Ureter (tissue), 1 donor: ENCODE measurements at regions not wholly inside any gene's neighbourhood (a gene's known extent, or its start where the extent isn't known, plus 50 kb on each side); places are given as distances from the start of the nearest gene placed in this dataset.

Source experiments
- DNase-seq: peaks from one replicate; pipeline ENCODE4 v3.0.0-alpha.2; 2020; ENCODE audit warnings: low spot score
- donor health status: DM: yes; HTN: yes; CAD: no.

DNA sequence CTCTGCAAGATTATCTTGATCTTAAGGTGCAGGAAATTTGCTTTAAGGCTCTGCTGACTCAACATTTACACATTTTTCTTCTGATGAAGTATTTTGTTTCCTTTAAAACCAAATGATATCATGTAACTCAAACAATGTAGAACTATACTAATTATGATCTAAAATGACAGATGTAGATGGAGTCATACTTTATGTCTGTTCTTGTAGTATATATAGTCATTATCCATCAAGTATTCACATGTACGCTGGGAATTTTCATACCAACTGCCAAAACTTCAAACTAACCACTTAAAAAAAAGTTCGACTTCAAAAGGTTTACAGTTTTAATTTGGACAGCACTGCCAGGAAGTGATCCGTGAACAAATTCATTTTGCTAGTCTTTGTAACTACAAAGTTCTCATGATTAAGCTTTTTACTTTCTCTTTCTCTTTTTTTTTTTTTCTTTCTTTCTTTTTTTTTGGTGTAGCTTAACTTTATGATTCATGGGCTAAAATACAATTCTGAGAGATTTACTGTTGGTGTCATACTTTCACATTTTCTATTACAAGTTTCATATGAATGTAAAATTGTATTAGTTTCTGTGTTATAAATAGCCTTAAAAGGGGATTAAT is 509.0 kb upstream of the CXADR start:
- no peak for DNase-seq

DNA sequence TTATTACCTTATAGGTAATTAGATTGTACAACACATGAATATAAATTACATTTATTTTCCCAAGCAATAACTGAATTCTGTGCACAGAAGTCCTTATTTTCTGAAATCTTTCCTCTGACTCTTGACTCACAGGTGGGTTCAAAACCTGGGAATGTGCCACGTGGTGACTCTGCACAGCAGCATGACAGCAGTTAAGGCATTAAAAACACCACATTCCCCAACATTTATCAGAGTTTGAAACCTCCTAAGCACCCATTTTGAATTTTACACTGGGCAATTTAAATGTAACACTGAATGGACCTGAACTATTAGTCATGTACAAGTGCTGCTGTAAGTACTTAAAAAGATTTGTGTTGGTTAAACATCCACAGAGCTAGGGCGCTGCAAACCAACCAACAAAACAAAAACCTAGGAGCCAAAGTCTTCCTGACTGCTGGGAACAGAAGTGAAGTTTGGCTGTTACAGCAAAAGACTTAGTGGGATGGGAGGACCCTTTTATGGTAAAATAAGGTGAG is 480.6 kb upstream of the CXADR start:
- DNase-seq = no peak

DNA sequence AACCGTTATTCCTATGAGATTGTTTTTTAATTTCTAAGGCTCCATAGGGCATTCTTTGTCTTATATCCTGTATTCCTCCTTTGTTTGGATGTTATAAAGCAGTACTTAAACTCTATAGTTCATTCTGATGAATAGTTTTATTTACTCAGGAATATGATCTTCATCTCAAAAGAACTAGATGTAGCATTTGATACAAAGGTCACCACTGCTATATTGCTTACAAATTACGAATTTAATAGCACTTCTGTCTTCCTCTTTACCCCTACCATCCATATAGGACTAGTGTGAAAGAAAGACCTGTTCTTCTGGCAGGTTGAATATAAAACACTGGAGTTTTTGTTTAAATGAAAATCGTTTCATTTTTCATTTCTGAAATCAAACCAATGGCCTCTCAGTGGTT is 468.1 kb upstream of the CXADR start:
- no peak for DNase-seq

DNA sequence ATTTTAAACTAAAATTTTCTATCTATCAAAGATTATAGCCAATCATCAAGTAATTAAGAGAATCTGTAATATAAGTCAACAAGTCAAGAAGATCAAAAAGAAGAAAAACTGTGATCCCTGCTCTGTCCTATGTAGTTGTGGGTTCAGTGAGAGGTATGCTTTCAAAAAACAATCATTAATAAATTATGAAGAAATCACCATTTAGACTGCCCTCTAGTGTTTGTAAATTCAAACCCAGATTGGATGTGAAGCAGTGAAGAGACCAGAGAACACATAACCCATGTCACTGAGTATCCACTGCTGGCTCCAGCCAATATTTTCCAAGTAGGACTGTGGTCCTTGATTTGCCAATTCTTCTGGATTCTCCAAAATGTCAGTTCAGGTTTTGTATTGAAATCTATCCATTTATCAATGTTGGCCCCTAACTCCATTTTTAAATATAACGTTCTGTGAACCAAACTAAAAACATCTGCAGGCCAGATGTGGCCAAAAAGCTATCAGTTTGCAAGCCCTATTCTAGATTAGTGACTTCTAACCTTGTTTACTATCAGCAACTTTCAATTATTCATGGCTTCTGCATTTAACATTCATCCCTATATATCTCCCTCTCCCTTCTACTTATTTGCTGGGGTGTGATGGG is 467.5 kb upstream of the CXADR start:
- no peak for DNase-seq

DNA sequence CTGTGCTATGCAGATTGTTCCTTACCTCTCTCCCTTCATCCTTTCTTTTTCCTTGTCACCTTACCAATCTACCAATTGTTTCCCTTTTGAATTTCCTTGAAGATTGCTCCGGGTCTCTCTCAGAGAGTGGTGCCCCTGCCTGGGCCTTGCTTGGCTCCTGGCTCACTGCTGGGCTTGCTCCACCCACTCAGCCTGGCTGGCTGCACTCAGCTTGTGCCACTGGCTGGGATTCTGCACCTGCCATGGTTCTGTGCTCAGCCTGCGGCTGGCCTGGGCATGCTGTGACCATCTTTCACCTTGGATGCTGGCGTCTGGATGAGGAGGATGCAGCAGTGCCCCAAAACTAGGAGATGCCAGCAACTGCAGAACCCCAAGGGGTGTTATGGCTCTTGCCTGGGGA is 463.9 kb upstream of the CXADR start:
- no peak for DNase-seq

DNA sequence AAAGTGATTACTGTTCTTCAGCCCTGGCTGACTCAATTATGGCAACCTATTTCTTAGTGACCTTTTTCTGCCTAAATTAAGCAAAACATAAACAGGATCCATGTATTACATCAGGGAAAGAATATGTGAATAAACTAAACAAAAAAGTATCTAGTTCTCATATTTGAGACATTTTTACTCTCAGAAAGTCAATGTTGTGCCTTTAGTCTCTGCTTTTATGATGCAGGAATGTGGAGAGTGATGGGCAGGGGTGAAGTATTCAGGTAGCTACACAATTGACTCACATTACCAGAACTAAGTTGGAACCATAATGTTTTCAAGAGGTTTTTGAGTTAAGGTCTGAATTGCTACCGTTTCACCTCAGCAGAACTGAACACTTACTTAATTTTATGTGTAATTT is 462.7 kb upstream of the CXADR start:
- DNase-seq = no peak

DNA sequence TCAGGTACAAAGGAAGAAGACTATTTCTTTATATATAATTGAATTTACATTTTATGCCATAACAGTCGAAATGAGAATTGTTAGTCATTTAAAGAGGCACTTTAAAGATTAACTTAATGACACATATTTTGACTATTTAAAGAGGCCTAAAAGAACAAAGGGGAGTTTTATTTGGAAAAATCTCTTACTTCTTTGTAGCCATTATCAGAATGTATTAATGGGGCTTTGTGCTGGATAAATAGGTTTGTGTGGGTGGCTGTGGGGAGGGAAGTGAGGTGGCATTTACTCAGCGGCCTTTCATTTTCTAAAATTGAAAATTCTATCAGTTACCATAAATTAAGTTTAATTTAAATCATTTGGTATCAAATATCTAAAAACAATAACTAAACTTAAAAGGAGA is 462.2 kb upstream of the CXADR start:
- DNase-seq = no peak

DNA sequence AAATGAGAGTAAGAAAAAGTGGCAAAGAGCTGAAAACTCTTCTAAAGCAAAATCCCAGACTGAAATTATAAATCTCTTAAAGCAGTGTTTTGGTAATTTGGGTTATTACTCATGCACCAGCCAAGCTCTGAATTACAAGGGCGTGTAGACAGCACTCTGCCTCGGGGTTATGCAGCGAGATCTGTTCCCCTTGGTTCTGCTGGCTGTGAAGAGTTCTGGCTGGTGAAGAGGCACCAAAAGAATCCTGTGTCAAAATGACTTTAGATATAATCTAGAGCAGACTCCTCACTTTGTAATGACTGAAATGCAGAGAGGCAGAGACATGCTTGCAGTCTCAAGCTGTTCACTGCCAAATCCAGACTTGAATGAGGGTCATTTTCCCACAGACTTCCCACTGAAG is 461.8 kb upstream of the CXADR start:
- DNase-seq = no peak

DNA sequence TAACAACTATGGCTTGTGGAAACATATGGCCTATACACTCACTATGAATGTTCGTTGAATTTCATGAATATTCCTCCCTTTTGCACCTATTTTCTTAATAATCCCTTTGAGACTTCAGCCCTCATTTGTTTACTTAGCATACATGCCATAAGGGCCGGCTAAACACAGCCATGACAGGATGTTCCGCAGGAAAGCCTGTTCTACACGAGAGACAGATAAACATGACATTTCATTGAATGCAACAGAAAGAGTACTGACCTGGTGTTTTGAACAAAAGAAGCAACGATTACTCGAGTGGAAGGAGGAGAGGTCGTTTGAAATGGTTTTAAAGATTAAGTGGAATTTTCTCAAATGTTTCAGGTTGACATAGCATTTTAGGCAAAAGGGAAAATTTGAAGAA is 459.5 kb upstream of the CXADR start:
- DNase-seq = no peak

DNA sequence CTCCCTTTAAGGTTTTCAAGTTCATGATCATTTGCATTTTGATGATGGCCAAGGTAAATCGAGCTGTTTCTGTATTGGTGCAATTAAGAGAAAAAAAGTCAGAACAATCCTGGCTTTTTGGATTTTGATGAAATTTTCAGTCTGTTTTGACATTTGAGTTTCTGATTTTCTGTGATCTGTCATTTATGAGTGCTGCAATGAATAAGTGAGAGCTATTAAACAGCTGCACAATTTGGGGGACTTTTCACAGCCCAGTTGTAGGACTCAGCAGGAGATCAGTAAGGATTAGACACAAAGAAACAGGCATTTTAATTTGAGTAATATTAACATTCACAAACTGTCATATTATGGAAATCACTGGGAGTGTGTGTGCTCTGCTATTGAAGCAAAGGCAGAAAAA is 452.9 kb upstream of the CXADR start:
- DNase-seq = no peak

DNA sequence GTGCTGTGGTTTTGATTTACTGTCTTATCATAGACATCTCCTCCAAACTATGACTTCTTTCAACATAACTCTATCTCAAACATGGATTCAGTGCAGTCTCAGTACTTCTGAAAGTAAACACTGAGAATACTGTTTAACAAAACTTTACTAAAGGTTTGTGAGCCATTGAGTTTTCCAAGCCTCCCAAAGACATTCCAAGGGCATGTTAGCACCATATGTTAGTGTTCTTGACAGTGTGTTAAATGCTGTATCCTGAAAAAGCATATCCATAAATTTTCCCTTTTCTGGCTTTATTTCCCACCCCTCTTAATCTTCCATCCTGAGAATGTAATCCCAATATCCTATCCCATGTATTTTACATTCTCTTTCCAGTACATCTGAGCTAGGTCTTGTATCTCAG is 446.8 kb upstream of the CXADR start:
- no peak for DNase-seq

DNA sequence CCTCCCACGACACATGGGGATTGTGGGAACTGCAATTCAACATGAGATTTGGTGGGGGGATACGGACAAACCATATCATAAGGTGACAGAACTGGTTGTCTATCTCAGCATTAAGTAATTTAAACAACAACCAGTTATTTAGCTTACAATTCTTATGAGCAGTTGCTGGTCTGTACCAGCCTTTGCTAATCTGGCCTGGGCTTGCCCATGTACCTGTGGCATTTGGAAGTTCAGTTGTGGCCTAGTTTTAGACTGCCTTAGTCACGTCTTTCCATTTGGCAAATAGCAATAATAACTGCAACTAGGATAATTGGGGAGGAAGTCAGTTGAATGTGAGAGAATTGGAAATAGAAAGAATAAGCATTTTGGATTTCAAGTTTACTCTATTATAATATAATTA is 441.8 kb upstream of the CXADR start:
- DNase-seq = no peak

DNA sequence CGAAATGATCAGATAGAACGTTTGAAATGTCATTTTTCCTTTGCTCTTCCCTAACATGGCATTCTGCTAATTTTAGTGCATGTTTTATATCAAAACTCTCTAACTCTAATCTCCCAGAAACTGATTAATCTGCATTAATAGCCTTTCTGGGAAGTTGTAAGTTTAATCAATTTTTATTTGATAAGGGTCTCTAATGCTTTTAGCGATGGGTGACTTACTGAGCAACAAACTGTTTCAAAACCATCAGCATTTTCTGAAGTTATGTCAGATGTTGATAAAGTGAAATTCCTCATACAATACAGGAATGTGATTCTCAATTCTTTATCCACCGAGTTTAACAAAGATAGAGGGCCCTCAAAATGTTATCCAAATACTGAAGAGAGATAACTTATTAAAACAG is 431.6 kb upstream of the CXADR start:
- DNase-seq = no peak

DNA sequence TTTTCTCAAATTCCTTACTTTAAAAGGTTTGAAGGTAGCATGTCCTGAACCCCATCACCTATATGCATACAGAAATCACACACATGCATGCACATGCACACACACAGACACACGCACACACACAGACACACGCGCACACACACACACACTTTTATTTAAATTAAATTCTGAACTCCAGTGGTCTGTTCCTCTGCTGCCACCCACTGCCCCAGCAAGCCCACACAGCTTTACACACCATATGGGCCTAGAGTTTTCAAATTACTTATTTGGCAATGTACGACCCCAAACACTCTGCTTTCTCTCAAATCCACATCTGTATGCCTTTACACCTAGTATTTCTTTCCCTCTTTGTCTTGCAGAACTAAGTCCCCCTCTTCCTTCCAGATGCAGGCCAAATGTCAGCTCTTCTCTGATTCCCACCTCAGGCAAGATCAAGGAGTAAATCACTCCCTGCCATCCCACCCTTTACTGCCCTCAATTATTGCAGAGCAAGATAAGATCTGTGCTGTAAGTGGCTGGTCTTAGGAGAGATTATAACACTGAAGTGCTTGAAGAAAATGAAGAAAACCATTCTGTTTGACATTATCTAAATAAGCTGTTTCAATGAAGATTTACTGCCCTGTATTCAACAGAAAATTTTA is 429.9 kb upstream of the CXADR start:
- no peak for DNase-seq

DNA sequence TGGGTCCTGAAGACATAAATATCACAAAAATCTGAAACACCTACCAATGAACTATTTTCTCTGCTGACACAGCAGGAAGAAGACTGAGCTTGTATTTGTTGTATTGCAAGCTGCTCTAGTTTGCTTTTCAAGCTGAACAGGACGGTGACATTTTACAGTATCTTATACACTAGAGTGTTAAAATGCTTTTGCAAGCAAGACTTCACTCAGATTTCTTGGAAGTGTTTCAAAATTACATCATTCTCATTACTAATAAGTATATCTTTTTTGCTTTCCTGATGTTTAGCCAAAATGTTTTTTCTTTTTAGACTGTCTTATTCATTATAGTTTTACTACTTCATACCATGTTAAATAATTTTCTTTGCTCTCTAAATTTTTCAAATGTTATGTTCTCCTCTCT is 427.1 kb upstream of the CXADR start:
- DNase-seq = no peak

DNA sequence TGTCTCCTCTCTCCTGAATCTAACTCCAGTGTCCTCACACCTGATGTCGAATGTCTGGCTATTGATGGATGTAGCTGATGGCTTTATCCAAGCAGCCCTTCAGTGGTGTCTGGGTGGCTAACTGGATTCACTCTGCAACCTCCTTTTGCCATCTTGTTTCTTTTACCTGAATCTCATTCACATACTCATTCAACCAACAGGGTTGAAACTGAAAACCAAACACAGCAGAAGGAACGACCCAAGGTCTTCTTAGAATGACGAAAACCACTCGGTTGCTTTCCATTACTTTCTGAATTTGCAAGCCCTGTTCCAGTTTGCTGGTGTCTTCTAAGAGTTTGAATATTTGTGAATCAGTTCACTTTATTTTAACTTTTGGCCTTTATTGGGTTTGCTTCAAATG is 424.3 kb upstream of the CXADR start:
- DNase-seq = no peak

DNA sequence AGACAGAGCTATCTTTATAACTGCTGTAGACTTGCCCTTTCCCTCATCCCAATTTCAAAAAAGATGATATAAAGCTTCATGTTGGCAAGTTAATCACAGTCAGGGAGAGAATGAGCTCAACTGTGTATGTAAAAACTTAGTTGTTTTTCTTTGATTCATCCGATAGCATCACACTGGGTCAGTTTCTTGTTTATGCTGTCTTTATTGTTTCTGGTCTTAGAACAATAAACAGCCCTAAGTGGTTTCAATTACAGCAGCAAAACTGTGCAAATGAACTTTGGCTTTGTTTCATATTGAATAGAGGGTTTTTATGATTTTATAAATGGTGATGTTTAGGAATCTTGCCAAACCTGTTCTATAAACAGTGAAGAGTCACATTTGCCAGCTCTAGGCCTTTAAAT is 423.8 kb upstream of the CXADR start:
- DNase-seq = no peak

DNA sequence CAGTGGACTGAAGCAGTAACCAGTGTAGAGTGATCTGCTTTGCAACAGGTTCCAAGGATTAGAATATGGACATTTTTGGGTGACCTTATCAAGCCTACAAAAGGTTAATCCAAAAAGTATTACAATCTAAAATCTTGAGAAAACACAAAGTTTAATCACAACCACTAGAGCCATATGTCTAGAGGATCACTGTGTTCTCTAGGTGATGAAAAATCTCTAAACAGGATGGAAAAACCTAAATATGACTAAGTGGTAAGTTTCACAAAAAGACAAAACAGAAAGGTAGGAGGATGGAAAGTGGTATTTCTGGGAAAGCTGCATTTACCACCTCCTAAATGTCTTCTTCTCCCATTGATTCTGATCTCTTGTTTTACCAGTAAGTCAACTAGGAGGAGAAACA is 411.1 kb upstream of the CXADR start:
- no peak for DNase-seq

DNA sequence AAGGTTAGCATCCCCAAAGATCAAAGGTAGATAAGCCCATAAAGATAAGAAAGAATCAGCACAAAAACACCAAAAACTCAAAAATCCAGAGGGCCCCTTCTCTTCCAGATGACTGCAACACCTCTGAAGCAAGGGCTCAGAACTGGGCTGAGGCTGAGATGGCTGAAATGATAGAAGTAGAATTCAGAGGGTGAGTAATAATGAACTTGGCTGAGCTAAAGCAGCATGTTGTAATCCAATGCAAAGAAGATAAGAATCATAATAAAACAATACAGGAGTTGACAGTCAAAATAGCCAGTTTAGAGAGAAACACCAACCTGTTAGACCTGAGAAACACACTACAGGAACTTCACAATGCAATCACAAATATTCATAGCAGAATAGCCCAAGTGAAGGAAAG is 406.9 kb upstream of the CXADR start:
- DNase-seq = no peak

DNA sequence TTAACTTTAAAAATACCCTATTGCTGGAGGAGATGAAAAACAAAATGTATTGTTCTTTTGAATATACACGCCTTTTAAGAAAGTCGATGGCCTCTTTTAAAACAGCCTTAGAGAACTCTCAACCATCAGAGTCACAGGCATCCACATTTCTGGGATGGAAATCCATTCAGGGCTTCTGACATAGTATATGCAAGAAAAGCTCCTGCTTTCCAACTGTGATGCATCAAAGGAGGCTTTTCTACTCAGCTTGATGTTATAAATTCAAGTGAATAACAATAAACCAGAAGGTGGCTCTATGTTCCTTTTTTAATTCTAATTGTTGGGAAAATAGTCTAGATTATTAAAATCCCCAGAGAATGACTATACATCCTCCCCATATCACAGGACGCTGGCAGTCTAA is 398.8 kb upstream of the CXADR start:
- no peak for DNase-seq

DNA sequence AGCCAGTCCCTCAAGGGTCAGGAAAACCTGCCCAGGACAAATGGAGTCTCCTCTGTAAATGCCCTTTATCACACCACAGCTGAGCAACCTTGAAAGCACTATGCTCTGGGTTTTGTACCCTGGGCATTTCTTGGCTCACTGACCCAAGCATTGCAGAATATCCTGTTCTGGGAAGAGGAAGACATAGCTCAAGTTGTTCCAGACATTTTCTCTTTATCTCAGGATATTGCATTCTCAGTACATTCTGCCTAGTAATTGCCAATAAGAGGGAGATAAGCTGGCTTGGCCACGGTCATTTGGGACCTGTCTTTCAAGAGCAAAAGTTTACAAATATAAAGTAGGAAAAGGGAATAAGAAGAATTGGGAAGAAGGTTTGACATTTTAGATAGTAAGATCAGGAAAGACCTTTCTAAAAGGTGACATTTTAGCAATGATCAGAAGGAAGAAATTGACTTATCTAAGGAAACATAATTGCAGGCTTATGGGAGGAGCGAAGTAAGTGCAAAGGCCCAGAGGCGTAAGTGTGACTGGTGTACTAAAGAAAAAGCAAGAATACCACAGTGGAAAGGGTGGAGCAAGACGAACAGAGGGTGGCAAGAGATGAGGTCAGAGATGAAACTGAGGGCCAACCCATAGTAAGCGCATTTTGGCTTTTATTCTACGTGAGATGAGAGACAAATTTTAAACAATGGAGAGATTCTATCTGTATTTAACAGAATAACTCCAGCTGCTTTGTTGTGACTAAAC is 394.0 kb upstream of the CXADR start:
- no peak for DNase-seq

DNA sequence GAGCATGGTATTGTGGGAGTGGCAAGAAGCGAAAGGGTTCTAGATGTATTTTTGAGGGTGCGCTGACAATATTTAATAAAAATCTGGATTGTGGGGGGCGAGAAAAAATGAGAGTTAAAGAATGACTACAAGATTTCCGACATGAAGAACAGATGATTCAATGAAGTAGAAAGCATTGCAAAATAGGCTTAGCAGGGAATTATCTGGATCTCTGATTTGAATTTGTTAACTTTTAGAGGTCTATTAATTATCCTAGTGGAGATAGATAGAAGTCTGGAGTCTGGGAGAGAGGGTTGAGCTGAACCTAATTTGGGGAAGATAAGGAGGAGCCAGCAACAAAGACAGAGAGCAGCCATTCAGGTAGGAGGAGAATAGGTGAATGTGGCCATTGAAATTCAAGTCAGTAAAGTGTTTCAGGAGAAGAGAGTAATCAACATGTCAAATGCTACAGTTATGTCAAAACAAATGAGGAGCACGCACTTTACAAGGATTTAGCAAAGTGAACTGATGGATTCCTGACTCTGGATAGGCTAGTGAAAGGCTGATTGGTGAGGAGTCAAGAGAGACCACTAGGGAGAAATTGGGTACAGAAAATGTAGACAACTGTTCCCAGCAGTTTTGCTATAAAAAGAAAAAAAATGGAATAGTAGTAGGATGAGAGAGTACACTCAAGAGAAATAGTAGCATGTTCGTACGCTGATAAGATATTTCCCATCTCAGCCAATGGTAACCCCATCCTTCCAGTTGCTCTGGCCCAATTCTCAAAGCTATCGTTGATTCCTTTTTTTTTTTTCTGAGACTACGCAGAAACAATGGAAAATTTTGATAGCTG is 393.2 kb upstream of the CXADR start:
- no peak for DNase-seq
